ENCODE measurements at regions not wholly inside any gene's neighbourhood (a gene's known extent, or its start where the extent isn't known, plus 50 kb on each side); places are given as distances from the start of the nearest gene placed in this dataset.
"Not testable (repeated sequence)": the region's sequence is repeated elsewhere in the genome, so short reads cannot be mapped to it uniquely, and the experiment has no call there.

- DNase-seq = no peak
Measured at GRCh38 chr6:113694278-113695077, 162.7 kb upstream of the MARCKS start.

- DNase-seq = no peak
Measured at GRCh38 chr6:113695516-113695915, 161.6 kb upstream of the MARCKS start.

GRCh38 chr6:113696960-113697359 lies 160.2 kb upstream of the MARCKS start:
- no peak for DNase-seq

GRCh38 chr6:113697632-113698410 lies 159.3 kb upstream of the MARCKS start:
- no peak for DNase-seq

- DNase-seq = no peak
Measured at GRCh38 chr6:113699239-113699638, 157.9 kb upstream of the MARCKS start.

- DNase-seq = no peak
Measured at GRCh38 chr6:113701552-113702254, 155.4 kb upstream of the MARCKS start.

GRCh38 chr6:113707194-113707593 lies 150.0 kb upstream of the MARCKS start:
- DNase-seq = no peak

- DNase-seq = no peak
Measured at GRCh38 chr6:113709936-113710509, 147.1 kb upstream of the MARCKS start.

GRCh38 chr6:113713665-113714064 lies 143.5 kb upstream of the MARCKS start:
- DNase-seq = no peak

- no peak for DNase-seq
Measured at GRCh38 chr6:113718588-113718987, 138.6 kb upstream of the MARCKS start.

- no peak for DNase-seq
Measured at GRCh38 chr6:113719064-113719463, 138.1 kb upstream of the MARCKS start.

- no peak for DNase-seq
Measured at GRCh38 chr6:113719545-113719944, 137.6 kb upstream of the MARCKS start.

- DNase-seq = no peak
Measured at GRCh38 chr6:113723182-113723581, 134.0 kb upstream of the MARCKS start.

GRCh38 chr6:113724927-113725326 lies 132.2 kb upstream of the MARCKS start:
- DNase-seq = not testable (repeated sequence)

GRCh38 chr6:113731541-113731940 lies 125.6 kb upstream of the MARCKS start:
- DNase-seq = no peak

- no peak for DNase-seq
Measured at GRCh38 chr6:113732384-113732966, 124.7 kb upstream of the MARCKS start.

GRCh38 chr6:113733381-113733780 lies 123.8 kb upstream of the MARCKS start:
- DNase-seq = no peak

- no peak for DNase-seq
Measured at GRCh38 chr6:113734982-113735381, 122.2 kb upstream of the MARCKS start.

- DNase-seq = no peak
Measured at GRCh38 chr6:113735491-113735890, 121.7 kb upstream of the MARCKS start.

GRCh38 chr6:113736978-113737377 lies 120.2 kb upstream of the MARCKS start:
- DNase-seq = no peak

- DNase-seq = no peak
Measured at GRCh38 chr6:113739041-113739655, 118.0 kb upstream of the MARCKS start.

- no peak for DNase-seq
Measured at GRCh38 chr6:113741651-113742050, 115.5 kb upstream of the MARCKS start.

Measured in activated gamma-delta T cell treated with Interleukin-2 at 50 U/mL for 16 hours (primary cell).